Lower leg skin (tissue), 3 donors: ENCODE measurements at regions not wholly inside any gene's neighbourhood (a gene's known extent, or its start where the extent isn't known, plus 50 kb on each side); places are given as distances from the start of the nearest gene placed in this dataset.

Source experiments
- POLR2A ChIP-seq, 2 donors: fragments of 450-650 bp; IDR thresholded peaks; one replicate each; pipeline ENCODE4 v1.6.1; 2016 to 2017; ENCODE audit warnings: antibody characterized with exemption in 2 of 2, mild to moderate bottlenecking in 1 of 2, moderate library complexity in 1 of 2
- TF ChIP-seq, protein P1 (sequence below), 3 donors: fragments of 450-650 bp; IDR thresholded peaks; one replicate each; pipeline ENCODE4 v1.5.1; 2016; ENCODE audit warnings: antibody characterized with exemption in 3 of 3, mild to moderate bottlenecking in 3 of 3, moderate library complexity in 2 of 3

- TF ChIP-seq, protein P1, sequence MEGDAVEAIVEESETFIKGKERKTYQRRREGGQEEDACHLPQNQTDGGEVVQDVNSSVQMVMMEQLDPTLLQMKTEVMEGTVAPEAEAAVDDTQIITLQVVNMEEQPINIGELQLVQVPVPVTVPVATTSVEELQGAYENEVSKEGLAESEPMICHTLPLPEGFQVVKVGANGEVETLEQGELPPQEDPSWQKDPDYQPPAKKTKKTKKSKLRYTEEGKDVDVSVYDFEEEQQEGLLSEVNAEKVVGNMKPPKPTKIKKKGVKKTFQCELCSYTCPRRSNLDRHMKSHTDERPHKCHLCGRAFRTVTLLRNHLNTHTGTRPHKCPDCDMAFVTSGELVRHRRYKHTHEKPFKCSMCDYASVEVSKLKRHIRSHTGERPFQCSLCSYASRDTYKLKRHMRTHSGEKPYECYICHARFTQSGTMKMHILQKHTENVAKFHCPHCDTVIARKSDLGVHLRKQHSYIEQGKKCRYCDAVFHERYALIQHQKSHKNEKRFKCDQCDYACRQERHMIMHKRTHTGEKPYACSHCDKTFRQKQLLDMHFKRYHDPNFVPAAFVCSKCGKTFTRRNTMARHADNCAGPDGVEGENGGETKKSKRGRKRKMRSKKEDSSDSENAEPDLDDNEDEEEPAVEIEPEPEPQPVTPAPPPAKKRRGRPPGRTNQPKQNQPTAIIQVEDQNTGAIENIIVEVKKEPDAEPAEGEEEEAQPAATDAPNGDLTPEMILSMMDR (IDR thresholded peaks at IDR 0.05), result no peak
- no peak for TF ChIP-seq POLR2A (IDR thresholded peaks at IDR 0.05)
Observed at GRCh38 chr7:121666306-121666705, 206.7 kb upstream of the PTPRZ1 start.
